ENCODE measurements at regions not wholly inside any gene's neighbourhood (a gene's known extent, or its start where the extent isn't known, plus 50 kb on each side); places are given as distances from the start of the nearest gene placed in this dataset.

DNA sequence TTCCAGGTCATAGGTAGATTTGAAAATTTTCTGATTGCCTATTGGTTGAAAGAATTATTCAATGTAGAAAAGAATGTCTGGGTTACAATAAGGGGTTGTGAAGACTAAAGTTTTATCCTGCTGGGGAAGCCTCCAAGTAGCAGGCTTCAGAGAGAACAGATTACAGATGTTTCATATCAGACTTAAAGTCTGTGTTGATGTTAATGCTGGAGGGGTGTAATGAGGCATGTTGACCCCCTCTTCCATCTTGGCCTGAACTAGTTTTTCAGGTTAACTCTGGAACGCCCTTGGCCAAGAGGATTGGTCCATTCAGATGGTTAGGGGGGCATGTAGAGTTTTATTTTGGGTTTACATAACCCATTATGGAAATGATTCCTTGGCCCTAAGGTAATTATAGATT lies 356.2 kb downstream of the UTRN start:
- peaks cover 0 to 10% of the 10 kb centered on the region in 2 donors for H3K4me1 ChIP-seq (ENCODE audit: control insufficient read depth in 1 of 2, low read depth in 2 of 2)
- ATAC-seq (ENCODE audit: insufficient number of reproducible peaks, low FRiP score, low read depth) (no peak), DNase-seq (ENCODE audit: low spot score) (no peak)
- no peaks in the 10 kb centered on the region for H3K9me3 ChIP-seq
- TF ChIP-seq, protein P1, sequence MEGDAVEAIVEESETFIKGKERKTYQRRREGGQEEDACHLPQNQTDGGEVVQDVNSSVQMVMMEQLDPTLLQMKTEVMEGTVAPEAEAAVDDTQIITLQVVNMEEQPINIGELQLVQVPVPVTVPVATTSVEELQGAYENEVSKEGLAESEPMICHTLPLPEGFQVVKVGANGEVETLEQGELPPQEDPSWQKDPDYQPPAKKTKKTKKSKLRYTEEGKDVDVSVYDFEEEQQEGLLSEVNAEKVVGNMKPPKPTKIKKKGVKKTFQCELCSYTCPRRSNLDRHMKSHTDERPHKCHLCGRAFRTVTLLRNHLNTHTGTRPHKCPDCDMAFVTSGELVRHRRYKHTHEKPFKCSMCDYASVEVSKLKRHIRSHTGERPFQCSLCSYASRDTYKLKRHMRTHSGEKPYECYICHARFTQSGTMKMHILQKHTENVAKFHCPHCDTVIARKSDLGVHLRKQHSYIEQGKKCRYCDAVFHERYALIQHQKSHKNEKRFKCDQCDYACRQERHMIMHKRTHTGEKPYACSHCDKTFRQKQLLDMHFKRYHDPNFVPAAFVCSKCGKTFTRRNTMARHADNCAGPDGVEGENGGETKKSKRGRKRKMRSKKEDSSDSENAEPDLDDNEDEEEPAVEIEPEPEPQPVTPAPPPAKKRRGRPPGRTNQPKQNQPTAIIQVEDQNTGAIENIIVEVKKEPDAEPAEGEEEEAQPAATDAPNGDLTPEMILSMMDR (IDR thresholded peaks at IDR 0.05) = no peak
- H3K4me3 ChIP-seq = no peak overlapping the region
- H3K36me3 ChIP-seq = no peaks in the 10 kb centered on the region
- H3K27me3 ChIP-seq (replicated peaks; ENCODE audit: insufficient read depth) = no peaks in the 10 kb centered on the region
- no peak overlapping the region for H3K27ac ChIP-seq

DNA sequence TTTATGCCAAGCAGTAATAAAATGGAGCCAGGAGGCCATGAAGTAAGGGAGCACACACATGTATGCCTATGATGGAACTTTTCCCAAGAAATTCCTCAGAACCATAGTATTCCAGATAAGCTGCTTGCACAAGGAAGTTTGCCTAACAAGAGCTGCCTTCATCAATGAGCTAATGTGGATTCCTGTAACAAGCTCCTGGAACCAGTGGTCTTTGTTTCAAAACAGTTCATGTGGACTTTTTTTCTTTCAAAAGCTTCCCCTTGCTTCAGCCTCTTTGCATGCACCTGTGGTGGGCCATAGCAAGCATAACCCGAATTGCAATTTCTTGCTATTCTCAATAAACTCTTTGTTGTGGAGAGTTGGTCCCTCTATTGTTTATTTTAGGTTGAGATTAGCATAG lies 359.6 kb downstream of the UTRN start:
- TF ChIP-seq, protein P1 (IDR thresholded peaks at IDR 0.05) = no peak
- Histone ChIP-seq H3K4me1 (ENCODE audit: control insufficient read depth in 1 of 2, low read depth in 2 of 2) (peaks cover 0 to 3% of the 10 kb centered on the region in 2 donors), H3K36me3 (no peaks in the 10 kb centered on the region), H3K27ac (no peak overlapping the region), H3K4me3 (no peak overlapping the region), H3K9me3 (no peaks in the 10 kb centered on the region), H3K27me3 (replicated peaks; ENCODE audit: insufficient read depth) (no peaks in the 10 kb centered on the region)
- DNase-seq (ENCODE audit: low spot score) (no peak), ATAC-seq (ENCODE audit: insufficient number of reproducible peaks, low FRiP score, low read depth) (no peak)

DNA sequence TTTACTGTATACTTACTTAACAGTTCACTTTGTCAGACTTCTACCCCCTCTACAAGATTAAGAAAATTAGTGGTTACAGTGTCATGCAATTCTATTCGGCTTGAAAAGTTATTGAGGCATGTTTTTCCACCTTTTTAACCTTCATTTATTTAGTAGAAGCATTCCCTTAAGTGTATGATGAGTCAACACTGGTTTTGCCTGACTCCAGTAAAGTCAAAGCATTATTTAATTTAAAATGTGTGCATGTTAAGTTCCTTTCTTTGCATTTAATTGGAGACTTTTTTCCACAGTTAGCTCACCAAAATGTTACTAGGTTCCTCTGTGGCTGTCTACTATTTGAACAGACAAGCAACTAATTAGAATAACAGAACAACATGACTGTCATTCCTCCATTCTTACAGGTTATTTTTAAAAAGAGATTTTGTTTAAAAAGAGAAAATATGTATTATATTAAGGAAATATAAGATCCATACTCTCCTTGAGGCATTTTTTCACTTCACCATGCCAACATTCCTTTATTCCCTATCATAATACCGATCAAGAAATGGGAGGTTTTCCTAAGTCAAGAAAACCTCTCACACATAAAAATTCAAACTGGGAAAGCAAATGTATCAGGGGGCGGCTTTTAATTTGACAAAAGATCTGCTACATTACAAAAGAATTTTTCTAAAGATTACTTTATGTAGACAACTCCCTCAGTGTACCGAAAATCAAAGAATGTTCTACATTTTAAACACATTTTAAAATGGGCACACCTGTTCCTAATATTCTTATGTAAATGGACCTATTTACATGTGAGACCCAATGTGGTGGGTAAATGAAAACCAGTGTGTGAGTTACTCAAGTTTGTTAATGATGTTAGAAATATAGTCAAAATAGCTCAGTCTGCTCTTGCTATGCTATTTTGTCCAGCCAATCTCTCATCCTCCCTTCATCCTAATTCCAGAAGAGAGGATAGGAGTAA lies 361.2 kb downstream of the UTRN start:
- no peak overlapping the region for H3K27ac ChIP-seq
- no peaks in the 10 kb centered on the region for H3K36me3 ChIP-seq
- DNase-seq (ENCODE audit: low spot score) (no peak), ATAC-seq (ENCODE audit: insufficient number of reproducible peaks, low FRiP score, low read depth) (no peak)
- H3K9me3 ChIP-seq = no peaks in the 10 kb centered on the region
- no peaks in the 10 kb centered on the region for H3K27me3 ChIP-seq (replicated peaks; ENCODE audit: insufficient read depth)
- H3K4me1 ChIP-seq (ENCODE audit: control insufficient read depth in 1 of 2, low read depth in 2 of 2) = peaks cover 0 to 3% of the 10 kb centered on the region in 2 donors
- TF ChIP-seq, protein P1 (IDR thresholded peaks at IDR 0.05) = no peak
- no peak overlapping the region for H3K4me3 ChIP-seq

DNA sequence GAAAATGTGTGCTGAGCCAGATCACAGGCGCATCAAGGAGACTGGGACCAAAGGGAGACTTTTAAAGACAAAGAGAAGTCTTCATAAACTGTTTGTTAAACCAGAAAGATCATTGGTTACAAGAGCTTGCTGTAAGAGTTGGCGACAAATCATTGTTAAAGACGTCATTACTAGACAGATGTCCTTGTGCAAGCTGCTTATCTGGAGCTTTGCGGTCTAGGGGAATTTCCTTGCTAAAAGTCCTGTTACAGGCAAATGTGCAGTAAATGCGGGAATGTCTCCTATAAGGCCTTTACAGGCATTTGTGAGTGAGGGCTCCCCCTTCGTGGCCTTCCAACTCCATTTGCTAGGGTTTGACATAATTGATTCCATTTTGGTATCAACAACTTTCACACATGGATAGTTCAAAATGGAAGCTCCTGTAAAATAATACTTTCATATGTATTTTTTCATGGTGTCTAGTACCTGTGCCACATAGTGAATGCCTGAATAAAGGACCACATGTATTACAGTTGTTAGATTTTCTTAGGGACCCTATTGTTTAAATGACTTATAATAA lies 362.4 kb downstream of the UTRN start:
- Histone ChIP-seq H3K36me3 (no peaks in the 10 kb centered on the region), H3K4me3 (no peak overlapping the region), H3K27ac (no peak overlapping the region), H3K4me1 (ENCODE audit: control insufficient read depth in 1 of 2, low read depth in 2 of 2) (peaks cover 0 to 3% of the 10 kb centered on the region in 2 donors), H3K27me3 (replicated peaks; ENCODE audit: insufficient read depth) (no peaks in the 10 kb centered on the region), H3K9me3 (no peaks in the 10 kb centered on the region)
- DNase-seq (ENCODE audit: low spot score) = no peak
- ATAC-seq (ENCODE audit: insufficient number of reproducible peaks, low FRiP score, low read depth) = no peak
- TF ChIP-seq, protein P1 (IDR thresholded peaks at IDR 0.05) = no peak

DNA sequence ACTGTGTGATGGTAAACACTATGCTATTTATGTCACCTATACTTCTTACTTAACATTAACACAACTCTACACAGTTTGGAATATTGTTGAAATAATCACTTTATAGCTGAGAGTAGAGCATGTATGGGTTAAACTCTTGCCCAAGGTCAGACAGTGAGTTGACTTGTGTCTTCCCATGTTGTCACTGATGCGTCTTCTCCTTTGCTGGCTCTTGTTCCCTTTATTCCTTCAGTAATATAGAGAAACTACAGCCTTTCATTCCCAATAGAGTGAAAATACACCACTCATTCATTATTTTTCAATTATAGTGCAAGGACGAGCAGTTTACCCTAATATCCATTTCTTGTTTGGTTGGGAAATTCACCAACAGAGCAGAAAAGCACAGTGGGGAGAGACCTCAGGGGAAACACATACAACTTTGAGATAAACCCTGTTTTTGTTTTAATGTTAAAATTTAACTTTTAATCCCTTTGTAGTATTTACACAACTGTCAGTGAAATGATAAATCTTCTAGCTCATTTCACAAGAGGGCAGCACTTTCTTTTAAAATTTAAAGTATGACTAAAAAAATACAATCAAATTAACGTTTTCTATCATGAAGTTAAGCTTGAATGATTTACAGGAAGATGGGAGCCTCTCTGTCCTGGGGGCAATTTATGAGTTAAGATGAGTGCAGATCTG lies 363.0 kb downstream of the UTRN start:
- Histone ChIP-seq H3K4me1 (ENCODE audit: control insufficient read depth in 1 of 2, low read depth in 2 of 2) (peaks cover 0 to 3% of the 10 kb centered on the region in 2 donors), H3K27me3 (replicated peaks; ENCODE audit: insufficient read depth) (no peaks in the 10 kb centered on the region), H3K9me3 (no peaks in the 10 kb centered on the region), H3K4me3 (no peak overlapping the region), H3K27ac (no peak overlapping the region), H3K36me3 (no peaks in the 10 kb centered on the region)
- TF ChIP-seq, protein P1 (IDR thresholded peaks at IDR 0.05) = no peak
- DNase-seq (ENCODE audit: low spot score) (no peak), ATAC-seq (ENCODE audit: insufficient number of reproducible peaks, low FRiP score, low read depth) (no peak)
